ENCODE measurements at regions not wholly inside any gene's neighbourhood (a gene's known extent, or its start where the extent isn't known, plus 50 kb on each side); places are given as distances from the start of the nearest gene placed in this dataset.
A peak's percentile ranks its signal among the peaks of the same experiment; 100 is the strongest.
"Not testable (repeated sequence)": the region's sequence is repeated elsewhere in the genome, so short reads cannot be mapped to it uniquely, and the experiment has no call there.

DNA sequence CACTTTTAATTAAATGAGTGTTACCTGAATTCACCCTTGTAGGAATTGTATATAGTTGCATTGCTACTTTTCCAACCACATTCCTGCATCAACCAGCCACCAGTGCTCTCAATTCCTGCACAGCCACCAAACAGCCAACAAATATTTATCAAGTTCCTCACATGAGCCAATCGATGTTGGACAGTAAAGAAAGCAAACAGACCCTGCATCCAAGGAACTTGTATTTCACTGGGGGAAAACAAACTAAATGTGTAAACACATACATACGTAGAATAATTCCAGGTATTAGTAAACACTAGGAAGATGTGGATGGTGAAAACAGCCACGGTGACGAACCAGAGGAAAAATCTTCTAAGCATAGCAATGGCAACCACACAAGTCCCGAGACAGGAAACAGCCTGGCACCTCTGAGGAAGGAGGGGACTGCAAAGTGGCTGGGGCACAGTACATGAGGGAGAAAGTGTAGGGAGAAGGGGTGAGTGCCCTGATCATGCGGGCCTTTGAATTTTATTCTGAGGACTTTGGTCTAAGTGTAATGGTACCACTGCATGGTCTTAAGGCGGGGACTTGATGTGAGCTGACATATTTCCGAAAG, 111.2 kb downstream of the XRCC2 start:
- Mint-ChIP-seq H3K27me3 (ENCODE audit: low read depth in 3 of 3) (peaks cover 0 to 5% (median 3%) of the 10 kb centered on the region in 3 donors), H3K9me3 (no peaks in the 10 kb centered on the region), H3K4me1 (peaks cover 4 to 12% of the 10 kb centered on the region in 2 donors), H3K36me3 (no peaks in the 10 kb centered on the region), H3K4me3 (no peak overlapping the region), H3K27ac (peak overlapping the region in 1 of 6 donors; percentile 23)
- DNase-seq = no peak

DNA sequence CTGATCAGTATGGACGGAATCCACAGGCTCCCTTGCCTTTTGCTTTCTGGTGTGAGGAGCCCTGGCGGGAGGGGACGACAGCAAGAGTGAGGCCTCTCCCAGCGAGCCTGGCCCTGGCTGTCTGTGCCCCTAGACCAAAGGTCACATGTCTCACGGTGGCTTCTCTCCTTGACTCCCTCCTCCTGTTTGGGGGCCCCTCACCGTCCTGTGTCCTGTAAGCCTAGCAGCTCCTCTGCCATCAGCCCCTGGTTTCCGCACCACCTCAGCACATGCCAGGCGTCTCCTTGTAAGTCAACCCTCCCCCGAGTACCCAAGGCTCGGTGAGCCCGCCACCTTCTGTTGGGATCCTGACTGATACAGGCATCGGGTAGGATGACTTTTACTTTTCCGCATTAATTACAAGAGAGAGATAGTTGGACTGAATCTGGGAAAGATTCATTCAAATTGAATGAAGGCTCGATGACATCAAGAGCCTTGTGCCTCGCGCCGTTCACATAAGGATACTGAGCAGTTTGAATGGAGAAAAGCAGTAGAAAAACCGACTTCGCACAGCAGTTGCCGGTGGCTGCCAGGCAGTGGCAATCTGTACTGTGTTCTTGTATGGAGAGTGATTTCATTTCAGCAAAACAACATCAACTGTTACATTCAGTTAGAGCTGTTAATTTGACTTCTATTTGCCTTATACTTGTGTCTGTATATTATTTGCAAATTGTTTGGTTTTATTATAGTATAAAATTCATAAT, 119.8 kb downstream of the XRCC2 start:
- DNase-seq = no peak
- H3K36me3 Mint-ChIP-seq = no peaks in the 10 kb centered on the region
- H3K27me3 Mint-ChIP-seq (ENCODE audit: low read depth in 3 of 3) = peaks cover 0 to 7% (median 0%) of the 10 kb centered on the region in 3 donors
- H3K27ac Mint-ChIP-seq = no peak overlapping the region
- H3K4me1 Mint-ChIP-seq = no peaks in the 10 kb centered on the region
- H3K9me3 Mint-ChIP-seq = no peaks in the 10 kb centered on the region
- H3K4me3 Mint-ChIP-seq = no peak overlapping the region

DNA sequence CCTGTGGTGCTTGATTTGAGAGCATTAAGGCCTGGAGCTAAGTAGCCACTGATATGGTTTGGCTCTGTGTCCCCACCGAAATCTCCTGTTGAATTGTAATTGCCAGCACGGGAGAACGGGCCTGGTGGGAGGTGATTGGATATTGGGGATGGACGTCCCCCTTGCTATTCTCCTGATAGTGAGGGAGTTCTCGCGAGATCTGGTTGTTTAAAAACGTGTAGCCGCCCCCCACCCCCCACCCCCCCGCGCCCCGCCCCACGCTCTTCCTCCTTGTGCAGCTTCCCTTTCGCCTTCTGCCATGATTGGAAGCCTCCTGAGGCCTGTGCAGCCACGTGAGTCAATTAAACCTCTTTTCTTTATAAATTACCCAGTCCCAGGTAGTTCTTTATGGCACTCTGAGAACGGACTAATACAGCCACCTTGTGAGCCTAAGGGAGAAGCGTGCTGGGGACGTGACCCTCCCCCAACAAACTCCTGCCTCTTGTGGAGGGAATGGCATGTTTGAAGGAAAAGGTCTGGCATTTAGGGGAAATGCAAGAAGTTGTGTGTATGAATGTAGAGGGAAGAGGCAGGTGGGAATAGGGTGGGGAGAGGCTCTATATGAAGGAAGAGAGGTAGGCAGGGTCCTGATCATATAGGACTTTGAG, 118.0 kb upstream of the KMT2C start:
- H3K27ac Mint-ChIP-seq = peak overlapping the region in 1 of 6 donors; percentile 10
- no peak for DNase-seq
- peaks cover 0 to 7% (median 0%) of the 10 kb centered on the region in 3 donors for H3K27me3 Mint-ChIP-seq (ENCODE audit: low read depth in 3 of 3)
- no peaks in the 10 kb centered on the region for H3K4me1 Mint-ChIP-seq
- H3K9me3 Mint-ChIP-seq = no peaks in the 10 kb centered on the region
- no peak overlapping the region for H3K4me3 Mint-ChIP-seq
- H3K36me3 Mint-ChIP-seq = no peaks in the 10 kb centered on the region

DNA sequence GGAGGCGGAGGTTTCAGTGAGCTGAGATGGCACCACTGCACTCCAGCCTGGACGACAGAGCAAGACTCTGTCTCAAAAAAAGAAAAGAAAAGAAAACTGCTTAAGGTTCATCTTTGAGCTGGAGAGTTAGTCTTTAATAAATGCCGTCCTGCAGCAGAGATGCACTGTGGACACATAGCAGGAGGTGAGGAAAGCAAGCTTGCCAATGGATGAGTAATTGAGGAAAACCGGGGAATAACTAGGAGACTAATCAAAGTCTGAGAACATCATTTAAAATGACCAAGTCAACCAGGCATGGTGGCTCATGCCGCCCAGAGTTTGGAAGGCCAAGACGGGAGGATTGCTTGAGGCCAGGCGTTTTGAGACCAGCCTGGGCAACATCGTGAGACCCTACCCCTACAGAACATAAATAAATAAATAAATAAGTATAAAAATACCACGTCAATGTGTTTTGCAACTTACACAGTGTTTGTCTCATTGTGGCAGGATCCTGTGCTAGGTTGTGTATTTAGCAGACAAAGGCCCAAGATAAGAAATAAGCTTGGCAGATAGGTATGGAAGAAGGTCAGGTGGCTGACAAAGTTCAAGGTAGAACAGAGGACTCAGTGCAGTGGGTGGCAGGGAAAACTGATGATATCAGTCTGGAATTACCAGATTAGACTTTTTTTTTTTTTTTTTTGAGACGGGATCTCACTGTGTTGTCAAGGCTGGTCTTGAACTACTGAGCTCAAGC, 115.7 kb upstream of the KMT2C start:
- Mint-ChIP-seq H3K36me3 (no peaks in the 10 kb centered on the region), H3K9me3 (no peaks in the 10 kb centered on the region), H3K27ac (peak overlapping the region in 1 of 6 donors; percentile 32), H3K4me3 (no peak overlapping the region), H3K27me3 (ENCODE audit: low read depth in 3 of 3) (peaks cover 0 to 7% (median 0%) of the 10 kb centered on the region in 3 donors), H3K4me1 (no peaks in the 10 kb centered on the region)
- DNase-seq = no peak

DNA sequence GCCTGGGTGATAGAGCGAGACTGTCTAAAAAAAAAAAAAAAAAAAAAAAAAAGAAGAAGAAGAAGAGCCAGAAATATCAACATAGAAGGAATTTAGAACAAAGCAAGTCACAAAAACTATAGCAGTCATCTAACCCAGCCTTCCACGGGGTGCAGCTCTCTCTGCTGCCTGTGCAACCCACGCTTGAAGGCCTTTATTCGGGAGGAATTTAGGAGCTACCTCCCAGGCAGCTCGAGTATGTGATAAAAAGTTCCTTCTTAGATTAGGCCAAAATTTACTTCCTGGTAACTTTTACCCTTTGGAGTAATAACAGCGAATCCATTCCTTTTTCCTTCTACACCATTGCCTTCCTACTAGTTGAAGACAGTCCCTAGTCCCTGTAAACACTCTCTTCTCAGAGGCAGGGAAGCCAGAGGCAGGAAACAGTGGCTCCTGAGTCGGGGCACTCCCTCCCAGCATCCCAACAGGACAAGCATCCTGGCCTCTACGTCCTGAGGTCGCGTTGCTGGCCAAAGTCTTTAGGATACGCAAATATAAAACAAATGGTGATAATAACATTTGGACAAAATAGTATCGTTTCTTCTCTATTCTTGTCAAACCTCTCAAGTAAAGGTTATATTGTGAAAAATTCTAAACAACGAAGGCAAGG, 109.3 kb upstream of the KMT2C start:
- Mint-ChIP-seq H3K27ac (no peak overlapping the region), H3K27me3 (ENCODE audit: low read depth in 3 of 3) (peaks cover 0 to 3% (median 0%) of the 10 kb centered on the region in 3 donors), H3K4me3 (no peak overlapping the region), H3K4me1 (no peaks in the 10 kb centered on the region), H3K9me3 (no peaks in the 10 kb centered on the region), H3K36me3 (no peaks in the 10 kb centered on the region)
- no peak for DNase-seq

DNA sequence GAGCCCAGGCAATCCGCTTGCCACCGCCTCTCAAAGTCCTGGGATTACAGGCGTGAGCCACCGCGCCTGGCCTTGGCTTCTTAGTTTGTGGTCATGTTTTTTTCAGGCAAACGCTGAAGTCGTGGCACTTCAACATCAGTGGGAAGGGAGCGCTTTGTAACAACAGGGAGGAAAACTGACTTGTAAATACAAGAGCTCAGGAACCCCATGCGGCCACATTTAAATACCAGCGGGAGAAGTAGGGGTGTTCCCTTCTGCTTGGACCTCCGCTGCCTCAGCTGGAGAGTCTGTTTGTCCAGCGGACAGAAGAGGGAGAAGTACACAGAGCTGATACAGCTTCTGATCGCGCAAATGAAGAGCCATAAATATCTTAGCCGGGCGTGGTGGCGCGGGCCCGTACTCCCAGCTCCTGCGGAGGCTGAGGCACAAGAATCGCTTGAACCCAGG, 108.7 kb upstream of the KMT2C start:
- no peaks in the 10 kb centered on the region for H3K4me1 Mint-ChIP-seq
- no peak overlapping the region for H3K27ac Mint-ChIP-seq
- H3K36me3 Mint-ChIP-seq = no peaks in the 10 kb centered on the region
- no peak for DNase-seq
- peaks cover 0 to 3% (median 0%) of the 10 kb centered on the region in 3 donors for H3K27me3 Mint-ChIP-seq (ENCODE audit: low read depth in 3 of 3)
- no peaks in the 10 kb centered on the region for H3K9me3 Mint-ChIP-seq
- no peak overlapping the region for H3K4me3 Mint-ChIP-seq

DNA sequence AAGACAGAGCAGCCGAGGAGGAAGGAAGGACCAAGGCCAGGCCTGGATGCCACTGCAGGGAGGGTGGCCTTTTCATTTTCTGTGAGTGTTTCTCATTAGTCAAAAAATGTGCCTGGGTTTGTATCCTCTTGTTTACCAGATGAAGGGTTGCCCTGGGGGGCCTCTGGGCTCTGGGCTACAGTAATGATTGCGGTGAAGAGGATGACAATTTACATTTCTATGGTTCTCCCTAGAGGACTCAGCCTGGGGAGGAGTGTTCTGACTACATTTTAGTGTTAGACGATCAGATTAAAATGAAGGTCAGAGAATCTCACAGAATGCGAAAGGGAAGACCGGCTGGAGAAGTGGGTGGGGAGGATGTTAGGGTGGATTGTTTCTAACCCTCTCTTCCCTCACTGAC, 108.0 kb upstream of the KMT2C start:
- no peaks in the 10 kb centered on the region for H3K36me3 Mint-ChIP-seq
- H3K27me3 Mint-ChIP-seq (ENCODE audit: low read depth in 3 of 3) = peaks cover 0 to 5% (median 0%) of the 10 kb centered on the region in 3 donors
- H3K4me3 Mint-ChIP-seq = no peak overlapping the region
- no peak overlapping the region for H3K27ac Mint-ChIP-seq
- no peaks in the 10 kb centered on the region for H3K4me1 Mint-ChIP-seq
- no peak for DNase-seq
- H3K9me3 Mint-ChIP-seq = no peaks in the 10 kb centered on the region

DNA sequence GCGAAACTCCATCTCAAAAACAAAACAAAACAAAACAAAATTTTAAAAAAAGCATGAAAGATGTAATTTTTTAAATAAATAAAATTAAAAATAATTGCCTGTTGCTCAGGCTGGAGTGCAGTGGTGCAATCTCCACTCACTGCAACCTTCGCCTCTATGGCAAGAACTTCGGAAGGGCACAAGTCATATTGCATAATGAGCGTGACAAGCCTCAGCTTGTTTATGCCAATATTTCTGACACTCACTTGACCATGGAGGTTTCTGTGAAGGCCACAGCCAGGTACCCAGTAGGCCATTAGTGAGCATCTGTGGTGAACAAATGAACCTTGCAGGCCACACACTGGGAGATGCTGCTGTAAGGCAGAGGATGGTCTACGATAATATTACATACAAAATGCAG, 106.1 kb upstream of the KMT2C start:
- DNase-seq = no peak
- Mint-ChIP-seq H3K27ac (no peak overlapping the region), H3K9me3 (no peaks in the 10 kb centered on the region), H3K27me3 (ENCODE audit: low read depth in 3 of 3) (peaks cover 0 to 5% (median 3%) of the 10 kb centered on the region in 3 donors), H3K4me1 (no peaks in the 10 kb centered on the region), H3K36me3 (no peaks in the 10 kb centered on the region), H3K4me3 (no peak overlapping the region)

DNA sequence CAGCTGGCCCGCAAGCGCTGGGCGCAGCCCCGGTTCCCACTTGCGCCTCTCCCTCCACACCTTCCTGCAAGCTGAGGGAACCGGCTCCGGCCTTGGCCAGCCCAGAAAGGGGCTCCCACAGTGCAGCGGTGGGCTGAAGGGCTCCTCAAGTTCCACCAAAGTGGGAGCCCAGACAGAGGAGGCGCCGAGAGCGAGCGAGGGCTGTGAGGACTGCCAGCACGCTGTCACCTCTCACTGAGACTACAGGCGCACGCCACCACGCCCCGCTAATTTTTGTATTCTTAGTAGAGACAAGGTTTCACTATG, 103.3 kb upstream of the KMT2C start:
- H3K27ac Mint-ChIP-seq; H3K27me3 Mint-ChIP-seq (ENCODE audit: low read depth in 3 of 3); H3K9me3 Mint-ChIP-seq; H3K4me3 Mint-ChIP-seq; DNase-seq; H3K36me3 Mint-ChIP-seq; H3K4me1 Mint-ChIP-seq: not testable (repeated sequence)

DNA sequence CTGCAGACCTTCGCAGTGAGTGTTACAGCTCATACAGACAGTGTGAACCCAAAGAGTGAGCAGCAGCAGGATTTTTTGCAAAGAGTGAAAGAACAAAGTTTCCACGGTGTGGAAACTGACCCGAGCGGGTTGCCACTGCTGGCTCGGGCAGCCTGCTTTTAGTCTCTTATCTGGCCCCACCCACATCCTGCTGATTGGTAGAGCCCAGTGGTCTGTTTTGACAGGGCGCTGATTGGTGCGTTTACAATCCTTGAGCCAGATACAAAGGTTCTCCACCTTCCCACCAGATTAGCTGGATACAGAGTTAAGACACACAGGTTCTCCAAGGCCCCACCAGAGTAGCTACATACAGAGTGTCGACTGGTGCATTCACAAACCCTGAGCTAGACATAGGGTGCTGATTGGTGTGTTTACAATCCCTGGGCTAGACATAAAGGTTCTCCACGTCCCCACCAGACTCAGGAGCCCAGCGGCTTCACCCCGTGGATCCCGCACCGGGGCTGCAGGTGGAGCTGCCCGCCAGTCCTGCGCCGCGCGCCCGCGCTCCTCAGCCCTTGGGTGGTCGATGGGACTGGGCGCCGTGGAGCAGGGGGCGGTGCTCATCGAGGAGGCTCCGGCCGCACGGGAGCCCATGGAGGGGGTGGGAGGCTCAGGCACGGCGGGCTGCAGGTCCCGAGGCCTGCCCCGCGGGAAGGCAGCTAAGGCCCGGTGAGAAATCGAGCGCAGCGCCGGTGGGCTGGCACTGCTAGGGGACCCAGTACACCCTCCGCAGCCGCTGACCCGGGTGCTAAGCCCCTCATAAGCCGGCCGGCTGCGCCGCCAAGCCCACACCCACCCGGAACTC, 102.8 kb upstream of the KMT2C start:
- not testable (repeated sequence) for DNase-seq; H3K4me1 Mint-ChIP-seq; H3K9me3 Mint-ChIP-seq; H3K27ac Mint-ChIP-seq; H3K36me3 Mint-ChIP-seq; H3K27me3 Mint-ChIP-seq (ENCODE audit: low read depth in 3 of 3); H3K4me3 Mint-ChIP-seq

DNA sequence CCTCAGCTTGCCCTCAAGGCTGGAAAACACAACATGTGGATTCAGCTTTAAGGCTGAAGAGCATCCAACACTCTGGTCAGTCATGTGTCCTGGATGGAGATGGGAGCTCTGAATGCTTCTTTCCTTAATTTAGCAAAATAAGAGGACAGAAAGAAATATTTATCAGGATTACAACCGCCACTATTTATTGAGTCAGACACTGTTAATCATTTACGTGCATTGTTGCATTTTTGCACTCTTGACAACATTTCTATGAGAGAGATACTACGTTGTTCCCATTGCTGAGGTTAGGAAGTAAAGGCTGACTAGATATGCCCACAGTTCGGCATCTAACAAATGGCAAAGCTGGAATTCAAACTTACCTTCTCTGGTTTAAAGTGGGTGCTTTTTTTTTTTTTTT, 101.8 kb upstream of the KMT2C start:
- Mint-ChIP-seq H3K27ac (no peak overlapping the region), H3K4me1 (no peaks in the 10 kb centered on the region)

DNA sequence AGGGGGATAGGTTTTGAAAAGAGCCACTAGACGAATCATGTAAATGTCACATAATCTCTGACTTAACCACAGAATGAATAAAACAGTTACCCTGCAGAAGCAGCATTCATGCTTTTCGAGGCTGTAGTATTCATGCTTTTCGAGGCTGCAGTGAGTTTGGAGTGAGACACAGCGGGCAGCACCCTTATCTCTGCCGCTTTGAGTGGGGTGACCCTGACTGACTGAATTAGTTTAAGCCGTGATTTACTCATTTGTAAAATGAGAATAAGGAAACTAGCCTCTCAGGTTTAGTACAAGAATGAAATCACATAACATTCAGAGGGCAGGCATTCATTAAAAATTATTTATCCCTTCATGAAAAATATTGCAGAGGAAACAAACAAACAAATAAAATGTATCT, 92.8 kb upstream of the KMT2C start:
- H3K36me3 Mint-ChIP-seq = no peaks in the 10 kb centered on the region
- DNase-seq = no peak

More for the DNA sequence above, 101.8 kb upstream of the KMT2C start:
- H3K9me3 Mint-ChIP-seq = no peaks in the 10 kb centered on the region
- no peak for DNase-seq
- H3K4me3 Mint-ChIP-seq = no peak overlapping the region
- peaks cover 0 to 5% (median 1%) of the 10 kb centered on the region in 3 donors for H3K27me3 Mint-ChIP-seq (ENCODE audit: low read depth in 3 of 3)
- H3K36me3 Mint-ChIP-seq = no peaks in the 10 kb centered on the region

DNA sequence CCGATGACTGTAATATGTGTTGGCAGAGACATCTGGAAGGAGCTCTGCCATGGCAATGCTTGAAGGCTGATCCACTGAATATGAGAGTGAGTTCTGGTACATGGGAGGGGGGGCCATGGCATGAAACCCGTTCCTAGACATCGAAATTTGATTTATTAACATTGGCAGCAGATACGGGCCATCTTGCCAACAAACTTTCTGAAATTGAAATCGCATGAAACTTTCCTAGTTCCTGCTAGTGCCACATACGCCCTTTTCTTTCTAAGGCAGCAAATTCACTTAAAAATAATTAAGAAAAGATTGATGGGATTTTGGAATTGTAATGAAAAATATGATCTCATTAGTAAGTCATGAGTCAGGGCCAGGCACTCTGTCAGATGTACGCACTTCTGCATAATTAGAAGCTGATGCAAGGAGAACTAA, 91.8 kb upstream of the KMT2C start:
- no peak for DNase-seq
- H3K27ac Mint-ChIP-seq = no peak overlapping the region
- H3K4me3 Mint-ChIP-seq = no peak overlapping the region
- H3K9me3 Mint-ChIP-seq = no peaks in the 10 kb centered on the region
- H3K36me3 Mint-ChIP-seq = no peaks in the 10 kb centered on the region
- peaks cover 0 to 8% (median 3%) of the 10 kb centered on the region in 3 donors for H3K27me3 Mint-ChIP-seq (ENCODE audit: low read depth in 3 of 3)
- no peaks in the 10 kb centered on the region for H3K4me1 Mint-ChIP-seq

More for the DNA sequence above, 92.8 kb upstream of the KMT2C start:
- Mint-ChIP-seq H3K27me3 (ENCODE audit: low read depth in 3 of 3) (peaks cover 0 to 8% (median 3%) of the 10 kb centered on the region in 3 donors), H3K9me3 (no peaks in the 10 kb centered on the region), H3K4me1 (no peaks in the 10 kb centered on the region), H3K27ac (no peak overlapping the region), H3K4me3 (no peak overlapping the region)
